GM23248 (cell line): ENCODE measurements at regions not wholly inside any gene's neighbourhood (a gene's known extent, or its start where the extent isn't known, plus 50 kb on each side); places are given as distances from the start of the nearest gene placed in this dataset.

Experiments
- DNase-seq: peaks from one replicate; pipeline ENCODE4 v3.0.0-alpha.2; 2015
- H2AFZ ChIP-seq: fragments of 200-600 bp; sonication (generic); 2 replicates; pipeline ENCODE4 v1.6.1; 2016; ENCODE audit warnings: antibody characterized with exemption
- H3F3A ChIP-seq: fragments of 200-600 bp; sonication (generic); 2 replicates; pipeline ENCODE4 v1.6.1; 2016; ENCODE audit warnings: mild to moderate bottlenecking, antibody characterized with exemption, mixed run types; ENCODE audit not compliant: insufficient read depth
- H3K27ac ChIP-seq: fragments of 200-600 bp; sonication (generic); 2 replicates; pipeline ENCODE4 v1.5.1; 2016; ENCODE audit warnings: mild to moderate bottlenecking
- H3K27me3 ChIP-seq: fragments of 200-600 bp; sonication (generic); replicated peaks from 2 replicates; pipeline ENCODE4 v1.6.1; 2016; ENCODE audit warnings: mild to moderate bottlenecking; ENCODE audit not compliant: insufficient read depth
- H3K36me3 ChIP-seq: fragments of 200-600 bp; sonication (generic); 2 replicates; pipeline ENCODE4 v1.6.1; 2016; ENCODE audit warnings: low read depth, mild to moderate bottlenecking
- H3K4me1 ChIP-seq: fragments of 200-600 bp; sonication (generic); 2 replicates; pipeline ENCODE4 v1.6.1; 2016; ENCODE audit warnings: mild to moderate bottlenecking; ENCODE audit not compliant: insufficient read depth
- H3K4me2 ChIP-seq: fragments of 200-600 bp; sonication (generic); one replicate; pipeline ENCODE4 v1.6.1; 2016; ENCODE audit warnings: mild to moderate bottlenecking; ENCODE audit not compliant: unreplicated experiment
- H3K4me3 ChIP-seq: fragments of 200-600 bp; sonication (generic); 2 replicates; pipeline ENCODE4 v1.5.1; 2016; ENCODE audit warnings: mild to moderate bottlenecking
- H3K79me2 ChIP-seq: fragments of 200-600 bp; sonication (generic); 2 replicates; pipeline ENCODE4 v1.6.1; 2016; ENCODE audit warnings: mild to moderate bottlenecking; ENCODE audit not compliant: insufficient read depth
- H3K9ac ChIP-seq: fragments of 200-600 bp; sonication (generic); 2 replicates; pipeline ENCODE4 v1.6.1; 2016; ENCODE audit warnings: mild to moderate bottlenecking
- H3K9me2 ChIP-seq: fragments of 200-600 bp; sonication (generic); 2 replicates; pipeline ENCODE4 v1.6.1; 2016; ENCODE audit warnings: mixed run types, mild to moderate bottlenecking, moderate library complexity; ENCODE audit not compliant: insufficient read depth
- H3K9me3 ChIP-seq: fragments of 200-600 bp; sonication (generic); one replicate; pipeline ENCODE4 v1.6.1; 2017; ENCODE audit warnings: low read depth
- H4K20me1 ChIP-seq: fragments of 200-600 bp; sonication (generic); 2 replicates; pipeline ENCODE4 v1.6.0; 2016; ENCODE audit not compliant: insufficient read depth
- EZH2 ChIP-seq: fragments of 200-600 bp; sonication (generic); IDR thresholded peaks from 2 replicates; pipeline ENCODE4 v1.6.1; 2018; ENCODE audit warnings: antibody characterized with exemption, mild to moderate bottlenecking; ENCODE audit not compliant: insufficient read depth, poor library complexity, severe bottlenecking
- EZH2phosphoT487 ChIP-seq: fragments of 200-600 bp; sonication (generic); IDR thresholded peaks from 2 replicates; pipeline ENCODE4 v1.6.1; 2018; ENCODE audit warnings: antibody characterized with exemption, moderate library complexity, mild to moderate bottlenecking, low read depth; ENCODE audit not compliant: insufficient read depth
- WGBS, 2 experiments: methylation state at CpG; one replicate each; pipeline ENCODE4 v1.1.6; 2015 to 2017; ENCODE audit warnings: low lambda C conversion rate in 2 of 2, low coverage in 1 of 2; ENCODE audit errors: missing lambda C conversion rate in 2 of 2; 5-methylcytosine and 5-hydroxymethylcytosine counted together
- in situ Hi-C: fragments of 300-500 bp; cut with MboI; formaldehyde crosslinking; loops from 2 replicates; pipeline ENCODE4 v1.15.0; 2020

DNA sequence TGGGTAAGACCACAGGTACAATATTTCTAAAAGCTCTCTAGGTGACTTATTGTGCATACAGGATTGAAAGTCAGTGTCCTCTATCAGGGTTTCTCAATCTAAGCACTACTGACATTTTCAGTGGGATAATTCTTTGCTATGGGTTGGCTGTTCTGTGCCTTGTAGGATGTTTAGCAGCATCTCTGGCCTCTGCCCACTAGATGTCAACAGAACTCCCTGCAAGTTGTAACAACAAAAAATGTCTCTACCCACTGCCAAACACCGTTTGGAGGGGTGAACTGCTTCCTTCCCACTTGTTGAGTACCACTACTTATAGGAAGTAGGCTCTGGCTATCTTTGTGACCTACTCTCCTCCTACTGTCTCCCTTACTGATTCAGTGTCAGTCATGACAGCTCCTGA lies 90.1 kb upstream of the ZRANB2 start:
- no peaks in the 10 kb centered on the region for H3K79me2 ChIP-seq
- H3K36me3 ChIP-seq = no peaks in the 10 kb centered on the region
- in situ Hi-C loops = no loop called here
- H3K27ac ChIP-seq = no peak overlapping the region
- H2AFZ ChIP-seq = no peak overlapping the region
- WGBS, 2 experiments = 0 to 7% methylated on average over 1 of the region's 1 CpG
- H3K4me2 ChIP-seq = no peak overlapping the region
- no peak overlapping the region for H3K9ac ChIP-seq
- H3F3A ChIP-seq = no peaks in the 10 kb centered on the region
- H3K27me3 ChIP-seq = no peaks in the 10 kb centered on the region
- no peaks in the 10 kb centered on the region for H3K9me2 ChIP-seq
- H3K4me1 ChIP-seq = no peaks in the 10 kb centered on the region
- DNase-seq = no peak
- TF ChIP-seq EZH2phosphoT487 (no peak), EZH2 (no peak)
- no peaks in the 10 kb centered on the region for H3K9me3 ChIP-seq
- no peak overlapping the region for H3K4me3 ChIP-seq
- H4K20me1 ChIP-seq = no peaks in the 10 kb centered on the region

DNA sequence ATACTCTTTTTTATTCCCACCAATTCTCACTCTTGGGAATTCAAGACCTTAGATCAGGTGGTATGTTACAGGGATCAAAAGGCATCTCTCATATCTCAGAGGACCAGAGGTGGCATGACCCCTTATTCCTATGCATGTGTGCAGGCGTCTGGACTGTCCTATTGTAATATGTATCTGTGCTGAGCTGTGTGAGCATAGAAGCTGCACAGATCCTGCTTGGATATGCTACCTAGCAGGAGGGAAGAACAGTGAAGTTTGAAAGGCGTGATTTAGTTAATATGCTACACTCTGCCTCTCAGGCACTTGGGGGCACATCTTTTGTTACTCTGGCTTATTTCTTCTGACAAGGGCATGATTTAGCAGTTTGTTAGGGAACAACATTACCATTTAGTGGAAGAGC lies 86.7 kb upstream of the ZRANB2 start:
- Histone ChIP-seq H3K27ac (no peak overlapping the region), H3K9me3 (no peaks in the 10 kb centered on the region), H2AFZ (no peak overlapping the region), H4K20me1 (no peaks in the 10 kb centered on the region), H3K4me3 (no peak overlapping the region), H3K27me3 (no peaks in the 10 kb centered on the region), H3K9ac (no peak overlapping the region), H3F3A (no peaks in the 10 kb centered on the region), H3K4me2 (no peak overlapping the region), H3K4me1 (no peaks in the 10 kb centered on the region), H3K79me2 (no peaks in the 10 kb centered on the region), H3K9me2 (no peaks in the 10 kb centered on the region), H3K36me3 (no peaks in the 10 kb centered on the region)
- in situ Hi-C loops = no loop called here
- WGBS, 2 experiments = 52 to 53% methylated on average over 2 of the region's 2 CpGs
- TF ChIP-seq EZH2 (no peak), EZH2phosphoT487 (no peak)
- no peak for DNase-seq

DNA sequence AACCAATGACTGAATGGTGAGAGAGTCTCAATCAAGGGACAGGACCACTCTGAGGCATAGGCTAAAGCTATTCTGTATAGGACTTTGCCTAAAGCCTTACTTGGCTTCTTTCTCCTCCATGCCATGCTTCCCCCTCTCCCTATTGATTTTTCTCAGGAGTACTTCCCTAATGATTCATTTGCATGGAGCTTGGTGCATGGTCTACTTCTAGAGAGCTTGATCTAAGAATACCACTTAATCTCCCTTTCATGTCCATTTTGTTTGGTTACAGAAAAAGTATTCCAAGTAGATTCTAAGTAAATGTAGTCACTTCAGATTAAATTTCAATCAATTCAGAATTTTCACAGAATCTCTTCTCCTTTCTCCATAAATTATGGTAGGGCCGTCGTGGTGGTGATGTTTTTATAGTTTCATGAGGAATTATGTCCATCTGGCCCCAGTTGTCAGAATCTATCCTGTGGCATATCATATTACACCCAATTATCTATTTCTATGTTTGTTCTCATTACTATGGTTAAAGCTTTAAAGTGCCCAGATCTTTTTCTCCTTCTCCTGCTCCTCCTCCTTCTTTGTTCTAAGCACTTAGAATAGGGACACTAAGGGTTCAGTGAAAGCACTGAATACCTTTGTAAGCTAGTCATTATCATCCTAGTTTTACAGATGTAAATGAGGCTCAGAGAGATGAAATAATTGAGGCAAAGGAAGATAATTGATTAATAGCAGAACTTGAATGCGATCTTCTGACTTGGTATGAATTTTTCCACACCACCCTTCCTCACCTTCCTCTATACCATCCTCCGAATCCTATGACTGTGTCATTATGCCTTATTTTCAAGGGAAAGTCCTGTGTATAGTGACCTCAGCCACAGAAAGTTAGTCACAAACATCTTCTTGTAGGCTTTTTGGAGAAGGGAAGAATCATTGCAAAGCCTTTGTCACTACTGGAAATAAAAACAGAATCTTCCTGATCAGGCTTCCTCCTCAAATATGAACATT lies 85.6 kb upstream of the ZRANB2 start:
- H3K9ac ChIP-seq = no peak overlapping the region
- 2 to 8% methylated on average over 4 of the region's 4 CpGs for WGBS, 2 experiments
- H3K9me3 ChIP-seq = no peaks in the 10 kb centered on the region
- no peak overlapping the region for H3K4me3 ChIP-seq
- no peak overlapping the region for H2AFZ ChIP-seq
- H3K27me3 ChIP-seq = no peaks in the 10 kb centered on the region
- H3K36me3 ChIP-seq = no peaks in the 10 kb centered on the region
- in situ Hi-C loops = no loop called here
- no peaks in the 10 kb centered on the region for H3K9me2 ChIP-seq
- no peak for DNase-seq
- no peak overlapping the region for H3K27ac ChIP-seq
- H3K79me2 ChIP-seq = no peaks in the 10 kb centered on the region
- no peak overlapping the region for H3K4me2 ChIP-seq
- H3F3A ChIP-seq = no peaks in the 10 kb centered on the region
- TF ChIP-seq EZH2 (no peak), EZH2phosphoT487 (no peak)
- no peaks in the 10 kb centered on the region for H3K4me1 ChIP-seq
- H4K20me1 ChIP-seq = no peaks in the 10 kb centered on the region

DNA sequence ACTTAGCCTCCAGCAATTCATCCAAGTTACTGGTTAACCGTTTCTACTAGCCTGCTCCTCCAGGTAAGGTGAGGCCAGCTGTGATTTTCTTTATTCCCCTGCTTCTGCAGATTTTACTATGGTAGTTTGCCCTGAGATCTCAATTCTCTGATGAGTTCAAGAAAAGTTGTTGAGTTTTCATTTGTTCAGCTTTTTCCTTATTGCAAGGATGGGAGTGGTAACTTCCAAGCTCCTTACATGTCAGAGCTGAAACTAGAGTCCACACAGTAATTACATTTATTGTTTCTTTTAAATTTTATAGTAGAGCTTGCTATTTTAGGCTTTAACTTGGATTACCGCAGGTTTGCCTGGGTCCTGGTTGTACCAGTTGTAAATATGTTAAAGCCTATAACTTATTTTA lies 76.9 kb upstream of the ZRANB2 start:
- Histone ChIP-seq H3K9me2 (no peaks in the 10 kb centered on the region), H3K79me2 (no peaks in the 10 kb centered on the region), H3K4me2 (no peak overlapping the region), H2AFZ (no peak overlapping the region), H4K20me1 (no peaks in the 10 kb centered on the region), H3K27ac (no peak overlapping the region), H3K9ac (no peak overlapping the region), H3K27me3 (no peaks in the 10 kb centered on the region), H3K36me3 (no peaks in the 10 kb centered on the region), H3F3A (no peaks in the 10 kb centered on the region), H3K4me3 (no peak overlapping the region), H3K4me1 (no peaks in the 10 kb centered on the region), H3K9me3 (no peaks in the 10 kb centered on the region)
- 76 to 77% methylated on average over 2 of the region's 2 CpGs for WGBS, 2 experiments
- in situ Hi-C loops = no loop called here
- TF ChIP-seq EZH2phosphoT487 (no peak), EZH2 (no peak)
- no peak for DNase-seq
